Colonic mucosa (tissue), 4 donors: ENCODE measurements at regions not wholly inside any gene's neighbourhood (a gene's known extent, or its start where the extent isn't known, plus 50 kb on each side); places are given as distances from the start of the nearest gene placed in this dataset.
"Not testable (repeated sequence)": the region's sequence is repeated elsewhere in the genome, so short reads cannot be mapped to it uniquely, and the experiment has no call there.

ENCODE experiments used
- DNase-seq: peaks from one replicate; pipeline ENCODE4 v3.0.0-alpha.2; 2020
- H3K27ac ChIP-seq: fragments of 200-600 bp; one replicate; pipeline ENCODE4 v1.8.0; 2021
- H3K27me3 ChIP-seq: fragments of 200-600 bp; one replicate; pipeline ENCODE4 v1.8.0; 2021
- H3K36me3 ChIP-seq: fragments of 200-600 bp; one replicate; pipeline ENCODE4 v1.8.0; 2021
- H3K4me1 ChIP-seq: fragments of 200-600 bp; one replicate; pipeline ENCODE4 v1.8.0; 2021; ENCODE audit warnings: mild to moderate bottlenecking
- H3K4me3 ChIP-seq: fragments of 200-600 bp; one replicate; pipeline ENCODE4 v1.8.0; 2021
- H3K9ac ChIP-seq, 2 donors: one replicate each; pipeline ENCODE4 v1.7.0; 2013; ENCODE audit warnings: control low read depth in 2 of 2, low read depth in 2 of 2, low read length in 2 of 2
- H3K9me3 ChIP-seq: fragments of 200-600 bp; one replicate; pipeline ENCODE4 v1.8.0; 2021
- CTCF ChIP-seq: fragments of 200-600 bp; IDR thresholded peaks from one replicate; pipeline ENCODE4 v1.8.0; 2022; ENCODE audit warnings: antibody characterized with exemption, mild to moderate bottlenecking
- intact Hi-C: fragments of 100-400 bp; cut with DNase I; formaldehyde crosslinking; loops from one replicate; pipeline ENCODE4 v1.14.1; 2022
- donor health status: healthy.
- donor health status: DM: no; HTN: no; CAD: no.
- donor health status: DM: no; HTN: no; CAD: no.

GRCh38 chr7:3138997-3139396, 95.3 kb upstream of the CARD11 start:
- Histone ChIP-seq H3K4me3 (no peak overlapping the region), H3K9ac (no peak overlapping the region), H3K27me3 (no peaks in the 10 kb centered on the region), H3K9me3 (no peaks in the 10 kb centered on the region), H3K27ac (no peak overlapping the region), H3K36me3 (no peaks in the 10 kb centered on the region), H3K4me1 (no peaks in the 10 kb centered on the region)
- DNase-seq: no peak
- no peak for TF ChIP-seq CTCF
- intact Hi-C loops: no loop called here

- TF ChIP-seq CTCF: no peak
- intact Hi-C loops: no loop called here
- DNase-seq: no peak
These were observed 97.2 kb upstream of the CARD11 start for GRCh38 chr7:3140834-3141233.

GRCh38 chr7:3141326-3141725, 97.7 kb upstream of the CARD11 start:
- Histone ChIP-seq H3K9ac (no peak overlapping the region), H3K4me1 (no peaks in the 10 kb centered on the region), H3K27me3 (no peaks in the 10 kb centered on the region), H3K36me3 (no peaks in the 10 kb centered on the region), H3K4me3 (no peak overlapping the region), H3K9me3 (no peaks in the 10 kb centered on the region), H3K27ac (no peak overlapping the region)
- no peak for TF ChIP-seq CTCF
- DNase-seq: no peak
- intact Hi-C loops: no loop called here

More at GRCh38 chr7:3140834-3141233, 97.2 kb upstream of the CARD11 start:
- H3K9ac ChIP-seq: no peak overlapping the region
- H3K27me3 ChIP-seq: no peaks in the 10 kb centered on the region
- H3K36me3 ChIP-seq: no peaks in the 10 kb centered on the region
- no peak overlapping the region for H3K27ac ChIP-seq
- no peaks in the 10 kb centered on the region for H3K4me1 ChIP-seq
- no peak overlapping the region for H3K4me3 ChIP-seq
- no peaks in the 10 kb centered on the region for H3K9me3 ChIP-seq

- H3K4me1 ChIP-seq: no peaks in the 10 kb centered on the region
- no peaks in the 10 kb centered on the region for H3K36me3 ChIP-seq
- no peaks in the 10 kb centered on the region for H3K9me3 ChIP-seq
- H3K4me3 ChIP-seq: no peak overlapping the region
- DNase-seq: no peak
- no peak overlapping the region for H3K27ac ChIP-seq
- intact Hi-C loops: no loop called here
- no peaks in the 10 kb centered on the region for H3K27me3 ChIP-seq
- no peak for TF ChIP-seq CTCF
- no peak overlapping the region for H3K9ac ChIP-seq
These were observed 100.5 kb upstream of the CARD11 start for GRCh38 chr7:3143869-3144775.

- H3K9ac ChIP-seq, H3K27ac ChIP-seq, intact Hi-C loops, H3K4me1 ChIP-seq, DNase-seq, H3K4me3 ChIP-seq, H3K9me3 ChIP-seq, H3K36me3 ChIP-seq, H3K27me3 ChIP-seq: not testable (repeated sequence)
These were observed 101.1 kb upstream of the CARD11 start for GRCh38 chr7:3144776-3145125.

GRCh38 chr7:3146571-3147226, 103.0 kb upstream of the CARD11 start:
- no peak for TF ChIP-seq CTCF
- no peak overlapping the region for H3K4me3 ChIP-seq
- intact Hi-C loops: no loop called here
- no peak overlapping the region for H3K9ac ChIP-seq
- DNase-seq: no peak
- H3K36me3 ChIP-seq: no peaks in the 10 kb centered on the region
- no peaks in the 10 kb centered on the region for H3K9me3 ChIP-seq
- no peaks in the 10 kb centered on the region for H3K27me3 ChIP-seq
- no peaks in the 10 kb centered on the region for H3K4me1 ChIP-seq
- no peak overlapping the region for H3K27ac ChIP-seq

GRCh38 chr7:3148471-3148870, 104.8 kb upstream of the CARD11 start:
- H3K4me3 ChIP-seq, intact Hi-C loops, H3K4me1 ChIP-seq, H3K9me3 ChIP-seq, H3K27me3 ChIP-seq, H3K36me3 ChIP-seq, H3K27ac ChIP-seq, H3K9ac ChIP-seq, DNase-seq: not testable (repeated sequence)
